Testis (tissue), 2 donors: ENCODE measurements at regions not wholly inside any gene's neighbourhood (a gene's known extent, or its start where the extent isn't known, plus 50 kb on each side); places are given as distances from the start of the nearest gene placed in this dataset.
"Not testable (repeated sequence)": the region's sequence is repeated elsewhere in the genome, so short reads cannot be mapped to it uniquely, and the experiment has no call there.

ENCODE experiments used
- DNase-seq: peaks from one replicate; pipeline ENCODE4 v3.0.0-alpha.2; 2019
- H3K27ac ChIP-seq, 2 donors: fragments of 200-600 bp; sonication (generic); one replicate each; pipeline ENCODE4 v1.5.1; 2019
- H3K27me3 ChIP-seq: fragments of 200-600 bp; sonication (generic); one replicate; pipeline ENCODE4 v1.5.1; 2019
- H3K36me3 ChIP-seq: fragments of 200-600 bp; sonication (generic); one replicate; pipeline ENCODE4 v1.5.1; 2017; ENCODE audit warnings: low read depth; ENCODE audit errors: missing control alignments
- H3K4me1 ChIP-seq: fragments of 200-600 bp; sonication (generic); one replicate; pipeline ENCODE4 v1.5.1; 2019
- H3K4me3 ChIP-seq, 2 donors: fragments of 200-600 bp; sonication (generic); one replicate each; pipeline ENCODE4 v1.5.1; 2017 to 2019
- H3K9me3 ChIP-seq: fragments of 200-600 bp; sonication (generic); one replicate; pipeline ENCODE4 v1.5.1; 2017
- POLR2A ChIP-seq: fragments of 450-650 bp; IDR thresholded peaks from one replicate; pipeline ENCODE4 v1.6.1; 2017; ENCODE audit warnings: antibody characterized with exemption, mild to moderate bottlenecking, moderate library complexity
- WGBS, 2 donors: methylation state at CpG; one replicate each; pipeline ENCODE4 v1.1.5; 2018; 5-methylcytosine and 5-hydroxymethylcytosine counted together
- intact Hi-C: fragments of 100-400 bp; cut with DNase I; formaldehyde crosslinking; loops from one replicate; pipeline ENCODE4 v1.15.1; 2023; ENCODE audit warnings: low total_unique reads
- TF ChIP-seq, protein P1 (sequence below), 3 experiments: fragments of 450-650 bp in 2 of 3; fragments of 200-600 bp in 1 of 3; sonication (generic) in 1 of 3; IDR thresholded peaks; one replicate each; pipeline ENCODE4 v1.5.1; 2016 to 2019; ENCODE audit warnings: antibody characterized with exemption in 3 of 3, mild to moderate bottlenecking in 2 of 3, moderate library complexity in 1 of 3

DNA sequence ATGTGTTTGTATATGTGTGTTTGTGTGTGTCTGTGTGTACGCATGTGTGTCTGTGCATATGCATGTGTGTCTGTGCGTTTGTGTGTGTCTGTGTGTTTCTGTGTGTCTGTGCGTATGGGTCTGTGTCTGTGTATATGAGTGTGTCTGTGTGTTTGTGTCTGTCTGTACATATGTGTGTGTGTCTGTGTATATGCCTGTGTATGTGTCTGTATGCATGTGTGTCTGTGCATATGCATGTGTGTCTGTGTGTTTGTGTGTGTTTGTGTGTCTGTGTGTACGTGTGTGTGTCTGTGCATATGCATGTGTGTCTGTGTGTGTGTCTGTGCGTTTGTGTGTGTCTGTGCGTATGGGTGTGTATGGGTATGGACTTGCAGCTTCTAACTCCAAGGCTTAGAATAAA lies 174.0 kb upstream of the NOX3 start:
- Histone ChIP-seq H3K27ac (no peak overlapping the region), H3K36me3 (no peaks in the 10 kb centered on the region), H3K27me3 (no peaks in the 10 kb centered on the region), H3K9me3 (no peaks in the 10 kb centered on the region), H3K4me3 (no peak overlapping the region), H3K4me1 (no peaks in the 10 kb centered on the region)
- WGBS, 2 donors = 53 to 72% methylated on average over 4 to 6 of the region's 6 CpGs
- TF ChIP-seq, protein P1, sequence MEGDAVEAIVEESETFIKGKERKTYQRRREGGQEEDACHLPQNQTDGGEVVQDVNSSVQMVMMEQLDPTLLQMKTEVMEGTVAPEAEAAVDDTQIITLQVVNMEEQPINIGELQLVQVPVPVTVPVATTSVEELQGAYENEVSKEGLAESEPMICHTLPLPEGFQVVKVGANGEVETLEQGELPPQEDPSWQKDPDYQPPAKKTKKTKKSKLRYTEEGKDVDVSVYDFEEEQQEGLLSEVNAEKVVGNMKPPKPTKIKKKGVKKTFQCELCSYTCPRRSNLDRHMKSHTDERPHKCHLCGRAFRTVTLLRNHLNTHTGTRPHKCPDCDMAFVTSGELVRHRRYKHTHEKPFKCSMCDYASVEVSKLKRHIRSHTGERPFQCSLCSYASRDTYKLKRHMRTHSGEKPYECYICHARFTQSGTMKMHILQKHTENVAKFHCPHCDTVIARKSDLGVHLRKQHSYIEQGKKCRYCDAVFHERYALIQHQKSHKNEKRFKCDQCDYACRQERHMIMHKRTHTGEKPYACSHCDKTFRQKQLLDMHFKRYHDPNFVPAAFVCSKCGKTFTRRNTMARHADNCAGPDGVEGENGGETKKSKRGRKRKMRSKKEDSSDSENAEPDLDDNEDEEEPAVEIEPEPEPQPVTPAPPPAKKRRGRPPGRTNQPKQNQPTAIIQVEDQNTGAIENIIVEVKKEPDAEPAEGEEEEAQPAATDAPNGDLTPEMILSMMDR (IDR thresholded peaks at IDR 0.05) = no peak
- no peak for TF ChIP-seq POLR2A
- DNase-seq = no peak
- intact Hi-C loops = no loop called here

DNA sequence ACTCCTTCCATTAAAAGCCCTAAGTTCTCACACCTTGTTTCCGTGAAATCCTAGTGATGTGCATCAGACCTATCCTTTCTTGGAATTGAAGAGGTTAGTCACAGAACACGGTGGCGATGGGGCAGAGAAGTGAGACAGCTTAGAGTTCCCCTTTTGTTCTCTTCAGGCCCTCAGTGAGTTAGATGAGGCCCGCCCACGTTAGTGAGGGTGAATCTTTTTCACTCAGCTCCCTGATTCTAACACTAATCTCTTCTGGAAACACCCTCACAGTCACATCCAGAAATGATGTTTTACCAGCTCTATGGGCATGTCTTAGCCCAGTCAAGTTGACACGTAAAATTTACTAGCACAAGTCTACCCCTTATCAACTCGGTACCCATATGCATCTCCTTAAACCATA lies 172.7 kb upstream of the NOX3 start:
- no peak overlapping the region for H3K4me3 ChIP-seq
- 75 to 89% methylated on average over 7 of the region's 7 CpGs for WGBS, 2 donors
- no peak overlapping the region for H3K27ac ChIP-seq
- no peaks in the 10 kb centered on the region for H3K27me3 ChIP-seq
- TF ChIP-seq, protein P1 (IDR thresholded peaks at IDR 0.05) = no peak
- no peak for TF ChIP-seq POLR2A
- H3K9me3 ChIP-seq = no peaks in the 10 kb centered on the region
- DNase-seq = no peak
- no peaks in the 10 kb centered on the region for H3K4me1 ChIP-seq
- no peaks in the 10 kb centered on the region for H3K36me3 ChIP-seq
- intact Hi-C loops = no loop called here

DNA sequence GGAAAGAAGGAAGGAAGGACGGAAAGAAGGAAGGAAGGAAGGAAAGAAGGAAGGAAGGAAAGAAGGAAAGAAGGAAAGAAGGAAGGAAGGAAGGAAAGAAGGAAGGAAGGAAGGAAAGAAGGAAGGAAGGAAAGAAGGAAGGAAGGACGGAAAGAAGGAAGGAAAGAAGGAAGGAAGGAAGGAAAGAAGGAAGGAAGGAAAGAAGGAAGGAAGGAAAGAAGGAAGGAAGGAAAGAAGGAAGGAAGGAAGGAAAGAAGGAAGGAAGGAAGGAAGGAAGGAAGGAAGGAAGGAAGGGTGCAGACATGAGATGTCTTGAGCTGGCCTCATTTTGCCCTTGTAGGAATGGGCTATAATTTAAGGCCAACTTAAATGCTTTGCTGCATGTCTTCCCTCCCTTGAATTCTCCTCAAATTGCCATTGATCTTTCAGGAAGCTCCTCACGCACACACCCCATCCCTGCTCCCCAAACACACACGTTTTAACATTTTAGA lies 172.1 kb upstream of the NOX3 start:
- H3K4me1 ChIP-seq = not testable (repeated sequence)
- 86 to 88% methylated on average over 4 of the region's 4 CpGs for WGBS, 2 donors

DNA sequence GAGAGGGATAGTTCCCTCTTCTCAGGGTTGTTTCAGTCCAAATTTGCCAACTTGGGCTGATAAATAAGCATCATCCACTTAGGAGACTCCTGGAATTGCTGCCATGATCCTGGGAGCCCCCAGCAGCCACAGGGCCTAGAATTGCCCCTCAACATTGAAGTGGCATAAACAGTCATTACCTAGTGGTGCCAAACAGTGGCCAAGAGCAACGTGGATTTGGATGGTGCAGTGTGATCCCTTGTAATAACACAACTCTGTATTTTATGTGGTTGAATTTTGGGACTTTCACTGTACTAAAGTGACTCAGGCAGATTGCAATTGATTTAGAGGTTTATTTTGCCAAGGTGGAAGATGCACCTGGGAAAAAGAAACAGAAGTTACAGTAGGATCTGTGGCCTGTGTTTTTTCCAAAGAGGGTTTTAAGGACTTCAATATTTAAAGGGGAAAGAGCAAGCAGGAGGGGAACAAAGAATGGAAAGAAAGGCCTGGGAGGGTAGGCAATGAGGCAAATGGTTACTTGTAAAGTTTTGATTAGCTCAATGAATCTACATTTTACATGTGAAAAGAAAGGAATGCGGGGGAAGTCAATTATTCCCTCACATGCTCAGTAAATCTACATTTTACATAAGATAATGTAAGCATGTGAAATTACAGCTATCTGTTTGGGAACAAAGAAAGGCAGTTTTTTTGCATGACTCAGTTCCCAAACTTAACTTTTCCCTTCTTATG lies 168.0 kb upstream of the NOX3 start:
- no peaks in the 10 kb centered on the region for H3K27me3 ChIP-seq
- H3K4me1 ChIP-seq = no peaks in the 10 kb centered on the region
- TF ChIP-seq, protein P1 (IDR thresholded peaks at IDR 0.05) = no peak
- no peak for TF ChIP-seq POLR2A
- no peak overlapping the region for H3K4me3 ChIP-seq
- WGBS, 2 donors = 68 to 78% methylated on average over 2 of the region's 2 CpGs
- H3K27ac ChIP-seq = no peak overlapping the region
- no peaks in the 10 kb centered on the region for H3K9me3 ChIP-seq
- intact Hi-C loops = no loop called here
- no peak for DNase-seq
- H3K36me3 ChIP-seq = no peaks in the 10 kb centered on the region

More for the DNA sequence above, 172.1 kb upstream of the NOX3 start:
- H3K4me3 ChIP-seq, H3K27me3 ChIP-seq, intact Hi-C loops, H3K27ac ChIP-seq, DNase-seq, H3K9me3 ChIP-seq, H3K36me3 ChIP-seq: not testable (repeated sequence)

DNA sequence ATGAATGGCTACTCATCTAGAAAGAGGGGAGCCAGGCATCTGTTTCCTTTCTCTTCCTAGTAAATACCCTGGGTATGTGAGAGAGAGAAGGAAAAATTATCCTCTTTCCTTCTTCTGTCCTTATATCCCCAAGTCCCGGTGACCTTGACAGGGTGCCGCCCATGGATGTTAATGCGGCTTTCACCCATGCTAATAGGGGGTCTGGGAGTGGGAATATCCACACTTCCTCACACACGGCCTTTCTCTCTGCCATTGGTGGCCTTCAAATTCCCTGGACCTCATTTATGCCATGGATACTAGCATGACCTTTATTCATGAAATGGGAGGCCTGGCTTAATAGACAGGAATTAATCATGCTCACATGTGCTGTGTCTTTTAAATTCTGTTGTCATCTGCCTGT lies 159.0 kb upstream of the NOX3 start:
- no peaks in the 10 kb centered on the region for H3K27me3 ChIP-seq
- intact Hi-C loops = no loop called here
- WGBS, 2 donors = 78 to 81% methylated on average over 4 of the region's 4 CpGs
- H3K36me3 ChIP-seq = no peaks in the 10 kb centered on the region
- TF ChIP-seq, protein P1 (IDR thresholded peaks at IDR 0.05) = no peak
- TF ChIP-seq POLR2A = no peak
- no peaks in the 10 kb centered on the region for H3K4me1 ChIP-seq
- no peaks in the 10 kb centered on the region for H3K9me3 ChIP-seq
- H3K4me3 ChIP-seq = no peak overlapping the region
- H3K27ac ChIP-seq = no peak overlapping the region
- DNase-seq = no peak
